Transverse colon (tissue), 4 donors: ENCODE measurements at regions not wholly inside any gene's neighbourhood (a gene's known extent, or its start where the extent isn't known, plus 50 kb on each side); places are given as distances from the start of the nearest gene placed in this dataset.
A peak's percentile ranks its signal among the peaks of the same experiment; 100 is the strongest.

Experiments
- DNase-seq: peaks from one replicate; pipeline ENCODE4 v3.0.0-alpha.2; 2019
- H3K27ac ChIP-seq, 4 donors: fragments of 200-600 bp; sonication (generic); 2 replicates each; pipeline ENCODE4 v1.5.1; 2016 to 2018; ENCODE audit warnings: inconsistent platforms in 4 of 4
- H3K27me3 ChIP-seq: fragments of 200-600 bp; sonication (generic); 2 replicates; pipeline ENCODE4 v1.5.1; 2017; ENCODE audit warnings: inconsistent platforms
- H3K36me3 ChIP-seq, 4 donors: fragments of 200-600 bp; sonication (generic); 2 replicates each; pipeline ENCODE4 v1.5.1; 2017 to 2019; ENCODE audit warnings: inconsistent platforms in 4 of 4
- H3K4me1 ChIP-seq, 4 donors: fragments of 200-600 bp; sonication (generic); 2 replicates each; pipeline ENCODE4 v1.5.1; 2017 to 2020; ENCODE audit warnings: inconsistent platforms in 4 of 4
- H3K4me3 ChIP-seq, 4 donors: fragments of 200-600 bp; sonication (generic); 1 replicate in 1 of 4; 2 replicates in 3 of 4; pipeline versions ENCODE4 v1.5.1 to v1.6.1; 2017 to 2019; ENCODE audit warnings: inconsistent platforms in 4 of 4
- H3K9me3 ChIP-seq, 2 donors: fragments of 200-600 bp; sonication (generic); 2 replicates each; pipeline ENCODE4 v1.5.1; 2017 to 2019; ENCODE audit warnings: inconsistent platforms in 2 of 2
- EP300 ChIP-seq: sonication (generic); formaldehyde crosslinking; IDR thresholded peaks from one replicate; pipeline ENCODE4 v1.6.1; 2017; ENCODE audit warnings: antibody characterized with exemption, low read depth
- POLR2A ChIP-seq: fragments of 450-650 bp; IDR thresholded peaks from one replicate; pipeline ENCODE4 v1.6.1; 2016; ENCODE audit warnings: antibody characterized with exemption, mild to moderate bottlenecking, moderate library complexity
- POLR2AphosphoS5 ChIP-seq, 3 donors: sonication (generic); formaldehyde crosslinking; IDR thresholded peaks; one replicate each; pipeline ENCODE4 v1.6.1; 2016; ENCODE audit warnings: antibody characterized with exemption in 3 of 3
- WGBS, 2 donors: methylation state at CpG; one replicate each; pipeline ENCODE4 v1.1.5; 2018; ENCODE audit warnings: low coverage in 1 of 2; 5-methylcytosine and 5-hydroxymethylcytosine counted together
- in situ Hi-C, 4 donors: fragments of 200-750 bp; cut with MboI; loops; one replicate each; pipeline versions ENCODE4 v1.15.0 to v1.15.1; 2017; ENCODE audit warnings: low sequenced_read_pairs in 3 of 4, low pct_ligation_motif_present in 1 of 4, low pct_unique_long_range_greater_than_20kb in 1 of 4
- intact Hi-C: fragments of 100-400 bp; cut with DNase I; formaldehyde crosslinking; loops from one replicate; pipeline ENCODE4 v1.15.1; 2023; ENCODE audit warnings: low total_unique reads
- TF ChIP-seq, protein P1 (sequence below), 5 experiments: fragments of 200-600 bp in 3 of 5; fragments of 450-650 bp in 2 of 5; sonication (generic) in 3 of 5; IDR thresholded peaks; 1 replicate in 2 of 5; 2 replicates in 3 of 5; pipeline ENCODE4 v1.5.1; 2016 to 2017; ENCODE audit warnings: antibody characterized with exemption in 5 of 5, inconsistent platforms in 3 of 5, mild to moderate bottlenecking in 2 of 5, moderate library complexity in 1 of 5

GRCh38 chr1:221612047-221612777 lies 129.7 kb downstream of the DUSP10 start:
- no peaks in the 10 kb centered on the region for H3K9me3 ChIP-seq
- no peaks in the 10 kb centered on the region for H3K27me3 ChIP-seq
- peaks cover 0 to 7% (median 0%) of the 10 kb centered on the region in 4 donors for H3K4me1 ChIP-seq
- TF ChIP-seq POLR2AphosphoS5 (IDR thresholded peaks at IDR 0.05) (peak in 1 of 3 donors; percentile 11), POLR2A (no peak), EP300 (no peak)
- H3K36me3 ChIP-seq = no peaks in the 10 kb centered on the region
- intact Hi-C loops = no loop called here
- DNase-seq = peak; percentile 25
- WGBS, 2 donors = 35 to 47% methylated on average over 5 of the region's 5 CpGs
- in situ Hi-C loops = no loop called here
- H3K4me3 ChIP-seq = no peak overlapping the region
- peak overlapping the region in 2 of 4 donors; percentile 44 to 49 for H3K27ac ChIP-seq

DNA sequence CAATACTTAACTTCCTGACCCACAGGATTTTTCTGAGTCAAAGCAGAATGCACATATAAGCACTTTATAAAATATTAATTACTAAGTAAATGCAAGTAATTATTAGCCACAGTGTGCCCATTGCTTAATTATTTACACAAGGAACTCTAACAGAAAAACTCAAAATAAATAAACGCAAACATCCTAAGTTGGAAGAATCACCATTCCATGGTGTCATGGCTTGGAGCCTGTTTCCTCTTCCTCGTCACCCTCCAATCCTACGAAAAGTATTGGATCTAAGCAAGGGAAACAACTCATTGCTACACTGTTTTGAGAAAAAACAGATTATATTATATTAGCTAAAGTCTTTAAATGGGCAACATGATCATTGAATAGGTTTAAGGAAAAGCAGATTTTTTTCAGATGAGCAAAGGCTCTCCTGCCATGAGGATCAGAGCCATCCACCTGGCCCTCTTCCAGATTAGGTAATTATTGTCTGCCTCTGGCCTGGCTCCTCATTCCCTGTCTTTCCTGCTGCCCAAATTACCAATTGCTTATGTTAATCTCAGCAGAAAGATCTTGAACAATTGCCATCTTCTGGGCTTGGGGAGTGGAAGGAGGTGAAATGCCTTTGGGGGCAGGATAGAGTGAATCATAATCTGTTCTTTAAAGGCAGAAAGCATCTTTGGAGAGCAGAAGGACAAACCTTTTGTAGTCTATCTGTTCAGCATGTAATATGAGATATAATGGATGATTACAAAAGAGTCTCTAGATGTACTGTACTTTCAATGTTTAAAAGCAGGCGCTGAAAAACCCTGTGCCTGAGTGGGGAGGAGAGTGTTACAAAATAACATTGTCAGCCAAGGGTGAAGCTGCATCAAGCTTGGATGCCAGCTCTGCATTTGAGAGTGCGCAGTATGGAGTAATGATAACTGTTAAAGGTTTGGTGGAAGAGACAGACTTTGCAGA lies 121.2 kb downstream of the DUSP10 start:
- intact Hi-C loops (no loop called here), in situ Hi-C loops (no loop called here)
- no peak for DNase-seq
- no peak overlapping the region for H3K4me3 ChIP-seq
- H3K27me3 ChIP-seq = no peaks in the 10 kb centered on the region
- H3K27ac ChIP-seq = no peak overlapping the region
- no peaks in the 10 kb centered on the region for H3K4me1 ChIP-seq
- TF ChIP-seq, protein P1, sequence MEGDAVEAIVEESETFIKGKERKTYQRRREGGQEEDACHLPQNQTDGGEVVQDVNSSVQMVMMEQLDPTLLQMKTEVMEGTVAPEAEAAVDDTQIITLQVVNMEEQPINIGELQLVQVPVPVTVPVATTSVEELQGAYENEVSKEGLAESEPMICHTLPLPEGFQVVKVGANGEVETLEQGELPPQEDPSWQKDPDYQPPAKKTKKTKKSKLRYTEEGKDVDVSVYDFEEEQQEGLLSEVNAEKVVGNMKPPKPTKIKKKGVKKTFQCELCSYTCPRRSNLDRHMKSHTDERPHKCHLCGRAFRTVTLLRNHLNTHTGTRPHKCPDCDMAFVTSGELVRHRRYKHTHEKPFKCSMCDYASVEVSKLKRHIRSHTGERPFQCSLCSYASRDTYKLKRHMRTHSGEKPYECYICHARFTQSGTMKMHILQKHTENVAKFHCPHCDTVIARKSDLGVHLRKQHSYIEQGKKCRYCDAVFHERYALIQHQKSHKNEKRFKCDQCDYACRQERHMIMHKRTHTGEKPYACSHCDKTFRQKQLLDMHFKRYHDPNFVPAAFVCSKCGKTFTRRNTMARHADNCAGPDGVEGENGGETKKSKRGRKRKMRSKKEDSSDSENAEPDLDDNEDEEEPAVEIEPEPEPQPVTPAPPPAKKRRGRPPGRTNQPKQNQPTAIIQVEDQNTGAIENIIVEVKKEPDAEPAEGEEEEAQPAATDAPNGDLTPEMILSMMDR (IDR thresholded peaks at IDR 0.05) = no peak
- TF ChIP-seq POLR2AphosphoS5 (IDR thresholded peaks at IDR 0.05) (no peak), EP300 (no peak), POLR2A (no peak)
- H3K9me3 ChIP-seq = no peaks in the 10 kb centered on the region
- H3K36me3 ChIP-seq = no peaks in the 10 kb centered on the region
- 85 to 94% methylated on average over 5 of the region's 5 CpGs for whole genome bisulfite sequencing, 2 donors

DNA sequence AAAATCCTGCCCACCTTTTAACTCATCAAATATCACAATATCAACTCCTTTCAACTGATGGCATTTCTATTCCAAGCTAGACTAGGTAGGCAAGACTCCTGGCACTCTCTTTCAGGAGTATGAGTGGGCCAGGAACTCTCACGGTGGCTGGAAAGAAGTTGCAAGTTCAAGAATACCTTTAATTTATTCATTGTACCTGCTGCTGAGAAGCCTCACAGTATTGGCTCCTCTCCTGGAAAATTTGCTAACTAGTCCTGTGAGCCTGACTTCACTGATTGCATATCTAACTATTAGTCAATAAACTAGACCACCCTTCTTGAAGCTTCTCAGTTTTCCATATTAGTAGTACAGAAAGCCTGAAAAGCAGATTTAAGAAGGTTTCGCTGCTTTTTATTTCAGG lies 120.2 kb downstream of the DUSP10 start:
- TF ChIP-seq EP300 = no peak
- no peak for TF ChIP-seq POLR2AphosphoS5 (IDR thresholded peaks at IDR 0.05)
- no peak for TF ChIP-seq POLR2A
- TF ChIP-seq, protein P1 (IDR thresholded peaks at IDR 0.05) = no peak
- no peaks in the 10 kb centered on the region for H3K27me3 ChIP-seq
- no peaks in the 10 kb centered on the region for H3K9me3 ChIP-seq
- 82 to 83% methylated on average over 2 of the region's 2 CpGs for WGBS, 2 donors
- intact Hi-C loops = no loop called here
- no peak for DNase-seq
- no peak overlapping the region for H3K4me3 ChIP-seq
- no peaks in the 10 kb centered on the region for H3K36me3 ChIP-seq
- in situ Hi-C loops = no loop called here
- H3K4me1 ChIP-seq = no peaks in the 10 kb centered on the region
- H3K27ac ChIP-seq = no peak overlapping the region

DNA sequence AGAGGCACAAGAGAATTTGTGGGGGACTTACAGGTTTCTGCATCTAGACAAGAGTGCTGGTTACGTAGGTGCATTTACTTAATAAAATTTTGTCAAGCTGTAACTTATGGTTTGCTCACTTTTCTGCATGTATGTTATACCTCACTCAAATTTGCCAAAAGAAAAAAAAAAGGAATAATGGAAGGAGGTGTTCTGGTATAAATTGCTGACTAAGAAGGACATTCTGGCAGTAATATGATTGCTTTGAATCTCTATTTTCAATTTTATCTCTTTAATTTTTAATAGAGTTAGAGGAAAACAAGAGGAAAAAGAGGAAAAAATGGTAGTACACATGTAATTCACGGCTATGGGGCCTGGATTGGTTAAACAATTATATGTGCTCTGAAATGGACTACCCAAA lies 119.5 kb downstream of the DUSP10 start:
- no peak for DNase-seq
- H3K27me3 ChIP-seq = no peaks in the 10 kb centered on the region
- 62 to 71% methylated on average over 2 of the region's 2 CpGs for WGBS, 2 donors
- intact Hi-C loops = no loop called here
- no peak overlapping the region for H3K4me3 ChIP-seq
- TF ChIP-seq EP300 (no peak), POLR2AphosphoS5 (IDR thresholded peaks at IDR 0.05) (no peak), POLR2A (no peak)
- TF ChIP-seq, protein P1 (IDR thresholded peaks at IDR 0.05) = no peak
- no peak overlapping the region for H3K27ac ChIP-seq
- H3K9me3 ChIP-seq = no peaks in the 10 kb centered on the region
- no peaks in the 10 kb centered on the region for H3K36me3 ChIP-seq
- in situ Hi-C loops = no loop called here
- no peaks in the 10 kb centered on the region for H3K4me1 ChIP-seq
